GM12878 (cell line): ENCODE measurements at regions not wholly inside any gene's neighbourhood (a gene's known extent, or its start where the extent isn't known, plus 50 kb on each side); places are given as distances from the start of the nearest gene placed in this dataset.

Source experiments
- ATAC-seq: fragments of 200-7000 bp; cut with Tn5 transposase; 3 replicates; pipeline ENCODE4 v1.9.1; 2020; ENCODE audit warnings: mild to moderate bottlenecking, moderate library complexity
- BruUV-seq: library from RNA; stranded (reverse); fragments of 400-500 nt; replicated peaks from 2 replicates; lab custom pipeline; 2021; lab: Mats Ljungman, UMichigan
- CTCF ChIA-PET: fragments of 300-600 bp; sonication (Branson Sonifier 250); formaldehyde crosslinking; extraction: SDS; loops from one replicate; lab custom pipeline; 2021; ENCODE audit warnings: inconsistent platforms; lab: Yijun Ruan, JAX
- POLR2A ChIA-PET: fragments of 350-600 bp; formaldehyde crosslinking; extraction: SDS; loops from one replicate; lab custom pipeline; 2021; ENCODE audit warnings: inconsistent platforms; lab: Charles Lee
- RAD21 ChIA-PET: fragments of 300-600 bp; sonication (Branson Sonifier 250); formaldehyde crosslinking; loops from one replicate; lab custom pipeline; 2023; ENCODE audit warnings: antibody characterized with exemption; ENCODE audit not compliant: unreplicated experiment; lab: Charles Lee
- SMC1A ChIA-PET: fragments of 300-600 bp; sonication (Branson Sonifier 250); formaldehyde crosslinking; loops from one replicate; lab custom pipeline; 2023; ENCODE audit not compliant: unreplicated experiment, uncharacterized antibody; lab: Charles Lee
- DNase-seq: peaks from one replicate; pipeline ENCODE4 v3.0.0-alpha.2; 2011; ENCODE audit warnings: low read depth, low spot score
- FAIRE-seq: peaks from 3 replicates; lab custom pipeline; 2011; peaks lifted over from hg19 to GRCh38; lab: Jason Lieb, UNC
- H2AFZ ChIP-seq: 2 replicates; pipeline ENCODE4 v1.6.0; 2011; ENCODE audit warnings: low read depth, low read length, control low read depth; ENCODE audit not compliant: control insufficient read depth
- H3K27ac ChIP-seq: 2 replicates; pipeline ENCODE4 v1.5.1; 2011; ENCODE audit warnings: control low read depth; ENCODE audit not compliant: control insufficient read depth, insufficient read depth
- H3K27me3 ChIP-seq, 2 experiments: replicated peaks in 1 of 2; 2 replicates each; pipeline versions ENCODE4 v1.6.0 to v1.6.1; 2011; ENCODE audit warnings: low read length in 1 of 2; ENCODE audit not compliant: control insufficient read depth in 2 of 2, insufficient read depth in 2 of 2
- H3K36me3 ChIP-seq, 2 experiments: 2 replicates each; pipeline ENCODE4 v1.5.1; 2011; ENCODE audit warnings: low read length in 1 of 2; ENCODE audit not compliant: control insufficient read depth in 2 of 2, insufficient read depth in 2 of 2
- H3K4me1 ChIP-seq: 2 replicates; pipeline ENCODE4 v1.6.1; 2011; ENCODE audit warnings: mild to moderate bottlenecking, low read length, moderate library complexity, mixed read lengths; ENCODE audit not compliant: control insufficient read depth, insufficient read depth
- H3K4me2 ChIP-seq: 2 replicates; pipeline ENCODE4 v1.6.0; 2011; ENCODE audit warnings: control low read depth; ENCODE audit not compliant: control insufficient read depth, insufficient read depth
- H3K4me3 ChIP-seq: fragments of 200-600 bp; sonication (generic); 2 replicates; pipeline ENCODE4 v1.5.1; 2016
- H3K79me2 ChIP-seq: 2 replicates; pipeline ENCODE4 v1.6.0; 2011; ENCODE audit warnings: low read length; ENCODE audit not compliant: control insufficient read depth, insufficient read depth
- H3K9ac ChIP-seq: 2 replicates; pipeline ENCODE4 v1.8.0; 2011; ENCODE audit warnings: low read length, control low read depth, mixed read lengths; ENCODE audit not compliant: control insufficient read depth, insufficient read depth
- H3K9me3 ChIP-seq: replicated peaks from 3 replicates; pipeline ENCODE4 v1.5.1; 2011; ENCODE audit warnings: mild to moderate bottlenecking, low read length; ENCODE audit not compliant: control insufficient read depth, insufficient read depth
- H4K20me1 ChIP-seq: 2 replicates; pipeline ENCODE4 v1.6.0; 2011; ENCODE audit not compliant: control insufficient read depth, insufficient read depth
- BRCA1 ChIP-seq: IDR thresholded peaks from 2 replicates; pipeline ENCODE4 v1.6.1; 2011; ENCODE audit warnings: low read depth, low read length, improper control_type of control experiment
- CHD1 ChIP-seq: IDR thresholded peaks from 2 replicates; pipeline ENCODE4 v1.6.1; 2012; ENCODE audit warnings: low read depth, low read length, improper control_type of control experiment
- EGR1 ChIP-seq, 2 experiments: IDR thresholded peaks; 1 replicate in 1 of 2; 2 replicates in 1 of 2; pipeline ENCODE4 v1.6.1; 2011 to 2012; ENCODE audit warnings: low read depth in 2 of 2, low read length in 2 of 2, borderline replicate concordance in 1 of 2, mild to moderate bottlenecking in 1 of 2, moderate library complexity in 1 of 2
- ETV6 ChIP-seq, 2 experiments: fragments of 450-650 bp in 1 of 2; IDR thresholded peaks in 1 of 2; conservative IDR thresholded peaks in 1 of 2; 2 replicates each; pipeline ENCODE4 v1.6.1; 2014; ENCODE audit warnings: antibody characterized with exemption in 1 of 2, borderline replicate concordance in 1 of 2, low read depth in 1 of 2, mild to moderate bottlenecking in 1 of 2, moderate library complexity in 1 of 2
- FOXM1 ChIP-seq: IDR thresholded peaks from 2 replicates; pipeline ENCODE4 v1.6.1; 2012; ENCODE audit warnings: low read depth, mild to moderate bottlenecking, inconsistent platforms, low read length, moderate library complexity
- KDM1A ChIP-seq: fragments of 200-600 bp; sonication (generic); IDR thresholded peaks from 2 replicates; pipeline ENCODE4 v1.6.1; 2016; ENCODE audit warnings: borderline replicate concordance
- NR2F1 ChIP-seq: fragments of 450-650 bp; conservative IDR thresholded peaks from 2 replicates; pipeline ENCODE4 v1.6.1; 2017; ENCODE audit warnings: mild to moderate bottlenecking
- RAD21 ChIP-seq: IDR thresholded peaks from 2 replicates; pipeline ENCODE4 v1.6.1; 2011; ENCODE audit warnings: mild to moderate bottlenecking, low read depth, low read length, moderate library complexity; ENCODE audit not compliant: insufficient read depth
- RB1 ChIP-seq: fragments of 450-650 bp; formaldehyde crosslinking; IDR thresholded peaks from 2 replicates; pipeline ENCODE4 v1.6.1; 2017; ENCODE audit warnings: mild to moderate bottlenecking, borderline replicate concordance
- STAT3 ChIP-seq: IDR thresholded peaks from 2 replicates; pipeline ENCODE4 v1.6.1; 2011; ENCODE audit warnings: low read depth, low read length, improper control_type of control experiment
- SUZ12 ChIP-seq: fragments of 200-600 bp; sonication (generic); IDR thresholded peaks from one replicate; pipeline ENCODE4 v1.6.1; 2018; ENCODE audit warnings: antibody characterized with exemption, mild to moderate bottlenecking; ENCODE audit not compliant: unreplicated experiment
- TBL1XR1 ChIP-seq: IDR thresholded peaks from 2 replicates; pipeline ENCODE4 v1.6.1; 2012; ENCODE audit warnings: low read depth, low read length, improper control_type of control experiment
- ZNF622 ChIP-seq: fragments of 450-650 bp; IDR thresholded peaks from 2 replicates; pipeline ENCODE4 v1.6.1; 2017; ENCODE audit warnings: mild to moderate bottlenecking, inconsistent platforms
- WGBS: methylation state at CpG from one replicate; pipeline ENCODE4 v1.1.6; 2016; ENCODE audit warnings: low lambda C conversion rate; ENCODE audit not compliant: insufficient replicate concordance, insufficient coverage; ENCODE audit errors: missing lambda C conversion rate; 5-methylcytosine and 5-hydroxymethylcytosine counted together
- in situ Hi-C: fragments of 300-500 bp; cut with MboI; formaldehyde crosslinking; loops from 9 replicates; pipeline ENCODE4 v1.14.3; 2018; ENCODE audit warnings: mixed read lengths
- intact Hi-C: fragments of 100-400 bp; cut with micrococcal nuclease; formaldehyde crosslinking; loops from one replicate; pipeline ENCODE4 v1.14.2; 2022; ENCODE audit not compliant: unreplicated experiment
- TF ChIP-seq, protein P1 (sequence below): fragments of 450-650 bp; formaldehyde crosslinking; IDR thresholded peaks from 2 replicates; pipeline ENCODE4 v1.5.0; 2022; ENCODE audit warnings: mild to moderate bottlenecking, missing genetic modification characterization
- TF ChIP-seq, protein P2 (sequence below): fragments of 450-650 bp; IDR thresholded peaks from 2 replicates; pipeline ENCODE4 v1.6.1; 2017; ENCODE audit warnings: mild to moderate bottlenecking, low read depth, inconsistent platforms; ENCODE audit not compliant: poor library complexity, severe bottlenecking
- TF ChIP-seq, protein P3 (sequence below): IDR thresholded peaks from 2 replicates; pipeline ENCODE4 v1.6.1; 2012; ENCODE audit warnings: low read depth, low read length, improper control_type of control experiment
- TF ChIP-seq, protein P4 (sequence below): IDR thresholded peaks from 2 replicates; pipeline ENCODE4 v1.6.1; 2012; ENCODE audit warnings: low read length, inconsistent platforms

DNA sequence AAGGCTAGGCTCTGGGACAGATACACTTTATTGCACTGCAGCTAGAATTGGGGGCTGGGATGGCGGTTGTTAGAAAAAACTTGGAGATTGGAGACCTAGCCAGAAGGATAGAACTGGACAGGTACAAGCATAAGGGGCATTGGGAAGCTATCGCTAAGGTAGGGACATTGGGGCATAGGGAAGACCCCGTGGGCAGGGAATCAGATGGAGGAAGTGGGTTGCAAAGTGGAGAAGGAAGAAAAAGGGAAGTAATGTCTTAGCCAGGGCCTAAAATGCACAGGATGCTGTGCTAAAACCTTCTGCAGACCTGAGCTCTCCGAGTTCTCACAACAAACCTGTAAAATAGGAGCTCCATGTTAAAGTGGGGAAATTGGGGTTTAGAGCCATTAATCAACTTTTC, 178.2 kb downstream of the ZDHHC21 start:
- 15% methylated on average over 4 of the region's 4 CpGs for WGBS
- ATAC-seq (no peak), DNase-seq (no peak), FAIRE-seq (no peak)
- ChIA-PET POLR2A (no interaction called here), RAD21 (no interaction called here), CTCF (interaction anchor here (1.6 kb wide), 1 partner anchor 254 kb away, joined by 3 read pairs; no protein-coding TSS in a partner anchor), SMC1A (interaction anchor here (1.3 kb wide), 1 partner anchor 11 kb away, joined by 3 read pairs; no protein-coding TSS in a partner anchor)
- no peak overlapping the region for H2AFZ ChIP-seq
- in situ Hi-C loops (no loop called here), intact Hi-C loops (no loop called here)
- no peaks in the 10 kb centered on the region for H3K4me1 ChIP-seq
- H3K27ac ChIP-seq = no peak overlapping the region
- no peaks in the 10 kb centered on the region for H3K79me2 ChIP-seq
- H3K27me3 ChIP-seq = no peaks in the 10 kb centered on the region
- H3K9ac ChIP-seq = no peak overlapping the region
- no peaks in the 10 kb centered on the region for H3K9me3 ChIP-seq
- H4K20me1 ChIP-seq = no peaks in the 10 kb centered on the region
- no peak overlapping the region for H3K4me3 ChIP-seq
- BruUV-seq = no TSS peak
- no peaks in the 10 kb centered on the region for H3K36me3 ChIP-seq
- H3K4me2 ChIP-seq = no peak overlapping the region
- TF ChIP-seq KDM1A (no peak), TBL1XR1 (no peak), FOXM1 (no peak), SUZ12 (no peak), BRCA1 (no peak), RAD21 (no peak), ETV6 (conservative IDR thresholded peaks at IDR 0.05 in 1 of 2, IDR thresholded peaks at IDR 0.05 in 1 of 2; ENCODE audit: borderline replicate concordance in 1 of 2, low read depth in 1 of 2) (no peak), CHD1 (no peak), EGR1 (IDR thresholded peaks at IDR 0.05; ENCODE audit: borderline replicate concordance in 1 of 2, low read depth in 2 of 2, low read length in 2 of 2) (no peak), STAT3 (no peak), ZNF622 (no peak), NR2F1 (no peak), RB1 (no peak)
- TF ChIP-seq, protein P1, sequence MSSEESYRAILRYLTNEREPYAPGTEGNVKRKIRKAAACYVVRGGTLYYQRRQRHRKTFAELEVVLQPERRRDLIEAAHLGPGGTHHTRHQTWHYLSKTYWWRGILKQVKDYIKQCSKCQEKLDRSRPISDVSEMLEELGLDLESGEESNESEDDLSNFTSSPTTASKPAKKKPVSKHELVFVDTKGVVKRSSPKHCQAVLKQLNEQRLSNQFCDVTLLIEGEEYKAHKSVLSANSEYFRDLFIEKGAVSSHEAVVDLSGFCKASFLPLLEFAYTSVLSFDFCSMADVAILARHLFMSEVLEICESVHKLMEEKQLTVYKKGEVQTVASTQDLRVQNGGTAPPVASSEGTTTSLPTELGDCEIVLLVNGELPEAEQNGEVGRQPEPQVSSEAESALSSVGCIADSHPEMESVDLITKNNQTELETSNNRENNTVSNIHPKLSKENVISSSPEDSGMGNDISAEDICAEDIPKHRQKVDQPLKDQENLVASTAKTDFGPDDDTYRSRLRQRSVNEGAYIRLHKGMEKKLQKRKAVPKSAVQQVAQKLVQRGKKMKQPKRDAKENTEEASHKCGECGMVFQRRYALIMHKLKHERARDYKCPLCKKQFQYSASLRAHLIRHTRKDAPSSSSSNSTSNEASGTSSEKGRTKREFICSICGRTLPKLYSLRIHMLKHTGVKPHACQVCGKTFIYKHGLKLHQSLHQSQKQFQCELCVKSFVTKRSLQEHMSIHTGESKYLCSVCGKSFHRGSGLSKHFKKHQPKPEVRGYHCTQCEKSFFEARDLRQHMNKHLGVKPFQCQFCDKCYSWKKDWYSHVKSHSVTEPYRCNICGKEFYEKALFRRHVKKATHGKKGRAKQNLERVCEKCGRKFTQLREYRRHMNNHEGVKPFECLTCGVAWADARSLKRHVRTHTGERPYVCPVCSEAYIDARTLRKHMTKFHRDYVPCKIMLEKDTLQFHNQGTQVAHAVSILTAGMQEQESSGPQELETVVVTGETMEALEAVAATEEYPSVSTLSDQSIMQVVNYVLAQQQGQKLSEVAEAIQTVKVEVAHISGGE (CRISPR knock-in tag) = no peak
- TF ChIP-seq, protein P2, sequence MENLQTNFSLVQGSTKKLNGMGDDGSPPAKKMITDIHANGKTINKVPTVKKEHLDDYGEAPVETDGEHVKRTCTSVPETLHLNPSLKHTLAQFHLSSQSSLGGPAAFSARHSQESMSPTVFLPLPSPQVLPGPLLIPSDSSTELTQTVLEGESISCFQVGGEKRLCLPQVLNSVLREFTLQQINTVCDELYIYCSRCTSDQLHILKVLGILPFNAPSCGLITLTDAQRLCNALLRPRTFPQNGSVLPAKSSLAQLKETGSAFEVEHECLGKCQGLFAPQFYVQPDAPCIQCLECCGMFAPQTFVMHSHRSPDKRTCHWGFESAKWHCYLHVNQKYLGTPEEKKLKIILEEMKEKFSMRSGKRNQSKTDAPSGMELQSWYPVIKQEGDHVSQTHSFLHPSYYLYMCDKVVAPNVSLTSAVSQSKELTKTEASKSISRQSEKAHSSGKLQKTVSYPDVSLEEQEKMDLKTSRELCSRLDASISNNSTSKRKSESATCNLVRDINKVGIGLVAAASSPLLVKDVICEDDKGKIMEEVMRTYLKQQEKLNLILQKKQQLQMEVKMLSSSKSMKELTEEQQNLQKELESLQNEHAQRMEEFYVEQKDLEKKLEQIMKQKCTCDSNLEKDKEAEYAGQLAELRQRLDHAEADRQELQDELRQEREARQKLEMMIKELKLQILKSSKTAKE = no peak
- TF ChIP-seq, protein P3, sequence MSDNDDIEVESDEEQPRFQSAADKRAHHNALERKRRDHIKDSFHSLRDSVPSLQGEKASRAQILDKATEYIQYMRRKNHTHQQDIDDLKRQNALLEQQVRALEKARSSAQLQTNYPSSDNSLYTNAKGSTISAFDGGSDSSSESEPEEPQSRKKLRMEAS = no peak
- TF ChIP-seq, protein P4, sequence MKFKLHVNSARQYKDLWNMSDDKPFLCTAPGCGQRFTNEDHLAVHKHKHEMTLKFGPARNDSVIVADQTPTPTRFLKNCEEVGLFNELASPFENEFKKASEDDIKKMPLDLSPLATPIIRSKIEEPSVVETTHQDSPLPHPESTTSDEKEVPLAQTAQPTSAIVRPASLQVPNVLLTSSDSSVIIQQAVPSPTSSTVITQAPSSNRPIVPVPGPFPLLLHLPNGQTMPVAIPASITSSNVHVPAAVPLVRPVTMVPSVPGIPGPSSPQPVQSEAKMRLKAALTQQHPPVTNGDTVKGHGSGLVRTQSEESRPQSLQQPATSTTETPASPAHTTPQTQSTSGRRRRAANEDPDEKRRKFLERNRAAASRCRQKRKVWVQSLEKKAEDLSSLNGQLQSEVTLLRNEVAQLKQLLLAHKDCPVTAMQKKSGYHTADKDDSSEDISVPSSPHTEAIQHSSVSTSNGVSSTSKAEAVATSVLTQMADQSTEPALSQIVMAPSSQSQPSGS = no peak
